Vagina (tissue), 2 donors: ENCODE measurements at regions not wholly inside any gene's neighbourhood (a gene's known extent, or its start where the extent isn't known, plus 50 kb on each side); places are given as distances from the start of the nearest gene placed in this dataset.

Source experiments
- DNase-seq, 2 donors: peaks; one replicate each; pipeline ENCODE4 v3.0.0-alpha.2; 2017; ENCODE audit errors: extremely low spot score in 2 of 2
- H3K27ac ChIP-seq: fragments of 200-600 bp; sonication (generic); one replicate; pipeline ENCODE4 v1.5.1; 2019
- H3K27me3 ChIP-seq: fragments of 200-600 bp; sonication (generic); one replicate; pipeline ENCODE4 v1.5.1; 2019
- H3K36me3 ChIP-seq, 2 donors: fragments of 200-600 bp; sonication (generic); one replicate each; pipeline ENCODE4 v1.5.1; 2017 to 2019
- H3K4me1 ChIP-seq: fragments of 200-600 bp; sonication (generic); one replicate; pipeline ENCODE4 v1.5.1; 2019
- H3K4me3 ChIP-seq, 2 donors: fragments of 200-600 bp; sonication (generic); 1 replicate in 1 of 2; 2 replicates in 1 of 2; pipeline ENCODE4 v1.5.1; 2016 to 2019
- H3K9me3 ChIP-seq: fragments of 200-600 bp; sonication (generic); one replicate; pipeline ENCODE4 v1.5.1; 2019
- POLR2A ChIP-seq, 2 donors: fragments of 450-650 bp; IDR thresholded peaks; one replicate each; pipeline ENCODE4 v1.6.1; 2017; ENCODE audit warnings: antibody characterized with exemption in 2 of 2, mild to moderate bottlenecking in 2 of 2, moderate library complexity in 2 of 2
- POLR2AphosphoS5 ChIP-seq, 2 donors: sonication (generic); formaldehyde crosslinking; IDR thresholded peaks; one replicate each; pipeline ENCODE4 v1.9.0; 2017; ENCODE audit warnings: antibody characterized with exemption in 2 of 2, mild to moderate bottlenecking in 2 of 2, low read depth in 1 of 2; ENCODE audit not compliant: insufficient read depth in 1 of 2
- intact Hi-C: fragments of 100-400 bp; cut with DNase I; formaldehyde crosslinking; loops from one replicate; pipeline ENCODE4 v1.15.1; 2023
- TF ChIP-seq, protein P1 (sequence below), 3 experiments: fragments of 450-650 bp in 2 of 3; fragments of 200-600 bp in 1 of 3; sonication (generic) in 1 of 3; IDR thresholded peaks; one replicate each; pipeline ENCODE4 v1.5.1; 2017 to 2019; ENCODE audit warnings: antibody characterized with exemption in 3 of 3, mild to moderate bottlenecking in 2 of 3, moderate library complexity in 2 of 3

GRCh38 chr9:105076729-105077128 is 148.8 kb upstream of the ABCA1 start:
- H3K27me3 ChIP-seq, result no peaks in the 10 kb centered on the region
- no peaks in the 10 kb centered on the region for H3K9me3 ChIP-seq
- TF ChIP-seq POLR2A (IDR thresholded peaks at IDR 0.05) (no peak), POLR2AphosphoS5 (IDR thresholded peaks at IDR 0.05; ENCODE audit: insufficient read depth in 1 of 2, low read depth in 1 of 2) (no peak)
- TF ChIP-seq, protein P1, sequence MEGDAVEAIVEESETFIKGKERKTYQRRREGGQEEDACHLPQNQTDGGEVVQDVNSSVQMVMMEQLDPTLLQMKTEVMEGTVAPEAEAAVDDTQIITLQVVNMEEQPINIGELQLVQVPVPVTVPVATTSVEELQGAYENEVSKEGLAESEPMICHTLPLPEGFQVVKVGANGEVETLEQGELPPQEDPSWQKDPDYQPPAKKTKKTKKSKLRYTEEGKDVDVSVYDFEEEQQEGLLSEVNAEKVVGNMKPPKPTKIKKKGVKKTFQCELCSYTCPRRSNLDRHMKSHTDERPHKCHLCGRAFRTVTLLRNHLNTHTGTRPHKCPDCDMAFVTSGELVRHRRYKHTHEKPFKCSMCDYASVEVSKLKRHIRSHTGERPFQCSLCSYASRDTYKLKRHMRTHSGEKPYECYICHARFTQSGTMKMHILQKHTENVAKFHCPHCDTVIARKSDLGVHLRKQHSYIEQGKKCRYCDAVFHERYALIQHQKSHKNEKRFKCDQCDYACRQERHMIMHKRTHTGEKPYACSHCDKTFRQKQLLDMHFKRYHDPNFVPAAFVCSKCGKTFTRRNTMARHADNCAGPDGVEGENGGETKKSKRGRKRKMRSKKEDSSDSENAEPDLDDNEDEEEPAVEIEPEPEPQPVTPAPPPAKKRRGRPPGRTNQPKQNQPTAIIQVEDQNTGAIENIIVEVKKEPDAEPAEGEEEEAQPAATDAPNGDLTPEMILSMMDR (IDR thresholded peaks at IDR 0.05), result no peak
- H3K4me3 ChIP-seq, result no peak overlapping the region
- no peaks in the 10 kb centered on the region for H3K4me1 ChIP-seq
- no peak overlapping the region for H3K27ac ChIP-seq
- no peaks in the 10 kb centered on the region for H3K36me3 ChIP-seq
- intact Hi-C loops, result no loop called here
- no peak for DNase-seq

DNA sequence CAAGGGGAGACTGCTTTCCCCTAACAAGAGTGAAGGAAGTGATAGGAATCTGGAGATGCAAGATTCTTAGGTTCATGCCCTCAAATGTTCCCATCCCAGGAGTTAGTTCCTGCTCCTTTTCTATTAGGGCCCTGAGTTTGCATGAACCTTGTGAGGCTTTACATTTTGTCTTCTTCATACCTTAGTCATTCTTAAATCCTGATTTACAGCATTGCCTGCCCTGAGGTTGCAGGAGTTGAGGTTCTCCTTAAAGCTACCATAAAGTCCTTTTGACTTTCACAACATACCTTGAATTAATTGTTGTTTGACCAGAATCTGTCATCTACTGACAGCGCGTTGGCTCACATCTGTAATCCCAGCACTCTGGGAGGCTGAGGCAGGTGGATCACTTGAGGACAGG is 151.5 kb upstream of the ABCA1 start:
- Histone ChIP-seq H3K4me3 (no peak overlapping the region), H3K27me3 (no peaks in the 10 kb centered on the region), H3K27ac (no peak overlapping the region), H3K9me3 (no peaks in the 10 kb centered on the region), H3K36me3 (no peaks in the 10 kb centered on the region), H3K4me1 (no peaks in the 10 kb centered on the region)
- DNase-seq, result no peak
- intact Hi-C loops, result no loop called here
- no peak for TF ChIP-seq POLR2A (IDR thresholded peaks at IDR 0.05)
- TF ChIP-seq POLR2AphosphoS5 (IDR thresholded peaks at IDR 0.05; ENCODE audit: insufficient read depth in 1 of 2, low read depth in 1 of 2), result peak in 1 of 2 donors; percentile 65
- TF ChIP-seq, protein P1 (IDR thresholded peaks at IDR 0.05), result no peak

- DNase-seq, result no peak
- no peaks in the 10 kb centered on the region for H3K27me3 ChIP-seq
- no peak overlapping the region for H3K4me3 ChIP-seq
- intact Hi-C loops, result no loop called here
- no peaks in the 10 kb centered on the region for H3K4me1 ChIP-seq
- H3K27ac ChIP-seq, result no peak overlapping the region
- TF ChIP-seq, protein P1 (IDR thresholded peaks at IDR 0.05), result no peak
- TF ChIP-seq POLR2AphosphoS5 (IDR thresholded peaks at IDR 0.05; ENCODE audit: insufficient read depth in 1 of 2, low read depth in 1 of 2), result no peak
- H3K9me3 ChIP-seq, result no peaks in the 10 kb centered on the region
- no peaks in the 10 kb centered on the region for H3K36me3 ChIP-seq
These were observed 154.9 kb upstream of the ABCA1 start for GRCh38 chr9:105082843-105083242.

DNA sequence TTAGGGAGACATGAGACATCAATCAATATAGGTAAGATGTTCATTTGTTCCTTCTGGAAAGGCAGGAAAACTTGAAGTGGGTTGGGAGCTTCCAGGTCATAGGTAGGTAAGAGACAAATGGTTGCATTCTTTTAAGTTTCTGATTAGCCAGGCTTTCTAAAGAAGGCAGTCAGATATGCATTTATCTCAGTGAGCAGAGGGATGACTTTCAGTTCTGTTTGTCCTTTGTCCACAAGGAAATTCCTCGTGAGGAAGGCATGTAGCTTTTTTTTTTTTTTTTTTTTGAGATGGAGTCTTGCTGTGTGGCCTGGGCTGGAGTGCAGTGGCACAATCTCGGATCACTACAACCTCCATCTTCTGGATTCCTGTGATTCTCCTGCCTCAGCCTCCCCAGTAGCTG is 155.3 kb upstream of the ABCA1 start:
- intact Hi-C loops, result no loop called here
- Histone ChIP-seq H3K36me3 (no peaks in the 10 kb centered on the region), H3K4me1 (no peaks in the 10 kb centered on the region), H3K9me3 (no peaks in the 10 kb centered on the region), H3K27me3 (no peaks in the 10 kb centered on the region), H3K4me3 (no peak overlapping the region), H3K27ac (no peak overlapping the region)
- TF ChIP-seq, protein P1 (IDR thresholded peaks at IDR 0.05), result no peak
- TF ChIP-seq POLR2AphosphoS5 (IDR thresholded peaks at IDR 0.05; ENCODE audit: insufficient read depth in 1 of 2, low read depth in 1 of 2) (no peak), POLR2A (IDR thresholded peaks at IDR 0.05) (no peak)
- no peak for DNase-seq

- H3K36me3 ChIP-seq, result no peaks in the 10 kb centered on the region
- H3K27me3 ChIP-seq, result no peaks in the 10 kb centered on the region
- DNase-seq, result no peak
- H3K9me3 ChIP-seq, result no peaks in the 10 kb centered on the region
- H3K4me3 ChIP-seq, result no peak overlapping the region
- no peak overlapping the region for H3K27ac ChIP-seq
- TF ChIP-seq, protein P1 (IDR thresholded peaks at IDR 0.05), result no peak
- TF ChIP-seq POLR2AphosphoS5 (IDR thresholded peaks at IDR 0.05; ENCODE audit: insufficient read depth in 1 of 2, low read depth in 1 of 2), result peak in 1 of 2 donors; percentile 33
- H3K4me1 ChIP-seq, result no peaks in the 10 kb centered on the region
- intact Hi-C loops, result no loop called here
These were observed 156.2 kb upstream of the SLC44A1 start for GRCh38 chr9:105087910-105088898.
